Suprapubic skin (tissue), 4 donors: ENCODE measurements at regions not wholly inside any gene's neighbourhood (a gene's known extent, or its start where the extent isn't known, plus 50 kb on each side); places are given as distances from the start of the nearest gene placed in this dataset.

Experiments used
- DNase-seq, 2 donors: peaks; one replicate each; pipeline ENCODE4 v3.0.0-alpha.2; 2019; ENCODE audit warnings: low spot score in 2 of 2
- H3K27ac ChIP-seq: fragments of 200-600 bp; sonication (generic); one replicate; pipeline ENCODE4 v1.5.1; 2019
- H3K27me3 ChIP-seq: fragments of 200-600 bp; sonication (generic); one replicate; pipeline ENCODE4 v1.5.1; 2019
- H3K36me3 ChIP-seq: fragments of 200-600 bp; sonication (generic); one replicate; pipeline ENCODE4 v1.5.1; 2019
- H3K4me1 ChIP-seq: fragments of 200-600 bp; sonication (generic); one replicate; pipeline ENCODE4 v1.5.1; 2019
- H3K4me3 ChIP-seq: fragments of 200-600 bp; sonication (generic); one replicate; pipeline ENCODE4 v1.5.1; 2019; ENCODE audit warnings: mild to moderate bottlenecking
- H3K9me3 ChIP-seq: fragments of 200-600 bp; sonication (generic); one replicate; pipeline ENCODE4 v1.5.1; 2019
- EP300 ChIP-seq: sonication (generic); formaldehyde crosslinking; IDR thresholded peaks from one replicate; pipeline ENCODE4 v1.6.1; 2017; ENCODE audit warnings: antibody characterized with exemption
- POLR2A ChIP-seq, 2 donors: fragments of 450-650 bp; IDR thresholded peaks; one replicate each; pipeline ENCODE4 v1.6.1; 2017; ENCODE audit warnings: antibody characterized with exemption in 2 of 2, mild to moderate bottlenecking in 2 of 2, moderate library complexity in 2 of 2
- POLR2AphosphoS5 ChIP-seq, 3 donors: sonication (generic); formaldehyde crosslinking; IDR thresholded peaks; one replicate each; pipeline ENCODE4 v1.6.1; 2017; ENCODE audit warnings: antibody characterized with exemption in 3 of 3
- WGBS: methylation state at CpG from one replicate; pipeline ENCODE4 v1.1.5; 2018; 5-methylcytosine and 5-hydroxymethylcytosine counted together
- TF ChIP-seq, protein P1 (sequence below), 2 donors: fragments of 200-600 bp in 1 of 2; fragments of 450-650 bp in 1 of 2; sonication (generic) in 1 of 2; IDR thresholded peaks; one replicate each; pipeline ENCODE4 v1.5.1; 2016 to 2019; ENCODE audit warnings: antibody characterized with exemption in 2 of 2, mild to moderate bottlenecking in 1 of 2, moderate library complexity in 1 of 2

- 72% methylated on average over 2 of the region's 2 CpGs for WGBS
- DNase-seq, result no peak
- Histone ChIP-seq H3K27me3 (no peaks in the 10 kb centered on the region), H3K4me1 (no peaks in the 10 kb centered on the region), H3K27ac (no peak overlapping the region), H3K4me3 (no peak overlapping the region), H3K36me3 (no peaks in the 10 kb centered on the region), H3K9me3 (no peaks in the 10 kb centered on the region)
- TF ChIP-seq POLR2A (IDR thresholded peaks at IDR 0.05), result no peak
- no peak for TF ChIP-seq POLR2AphosphoS5 (IDR thresholded peaks at IDR 0.05)
- no peak for TF ChIP-seq EP300
- TF ChIP-seq, protein P1, sequence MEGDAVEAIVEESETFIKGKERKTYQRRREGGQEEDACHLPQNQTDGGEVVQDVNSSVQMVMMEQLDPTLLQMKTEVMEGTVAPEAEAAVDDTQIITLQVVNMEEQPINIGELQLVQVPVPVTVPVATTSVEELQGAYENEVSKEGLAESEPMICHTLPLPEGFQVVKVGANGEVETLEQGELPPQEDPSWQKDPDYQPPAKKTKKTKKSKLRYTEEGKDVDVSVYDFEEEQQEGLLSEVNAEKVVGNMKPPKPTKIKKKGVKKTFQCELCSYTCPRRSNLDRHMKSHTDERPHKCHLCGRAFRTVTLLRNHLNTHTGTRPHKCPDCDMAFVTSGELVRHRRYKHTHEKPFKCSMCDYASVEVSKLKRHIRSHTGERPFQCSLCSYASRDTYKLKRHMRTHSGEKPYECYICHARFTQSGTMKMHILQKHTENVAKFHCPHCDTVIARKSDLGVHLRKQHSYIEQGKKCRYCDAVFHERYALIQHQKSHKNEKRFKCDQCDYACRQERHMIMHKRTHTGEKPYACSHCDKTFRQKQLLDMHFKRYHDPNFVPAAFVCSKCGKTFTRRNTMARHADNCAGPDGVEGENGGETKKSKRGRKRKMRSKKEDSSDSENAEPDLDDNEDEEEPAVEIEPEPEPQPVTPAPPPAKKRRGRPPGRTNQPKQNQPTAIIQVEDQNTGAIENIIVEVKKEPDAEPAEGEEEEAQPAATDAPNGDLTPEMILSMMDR (IDR thresholded peaks at IDR 0.05), result no peak
These were observed 556.5 kb downstream of the LRFN5 start for GRCh38 chr14:42163136-42163535.

GRCh38 chr14:42159138-42159537 is 552.5 kb downstream of the LRFN5 start:
- 96% methylated on average over 2 of the region's 2 CpGs for whole genome bisulfite sequencing
- Histone ChIP-seq H3K27ac (no peak overlapping the region), H3K9me3 (no peaks in the 10 kb centered on the region), H3K36me3 (no peaks in the 10 kb centered on the region), H3K27me3 (no peaks in the 10 kb centered on the region), H3K4me3 (no peak overlapping the region), H3K4me1 (no peaks in the 10 kb centered on the region)
- DNase-seq, result no peak
- no peak for TF ChIP-seq POLR2AphosphoS5 (IDR thresholded peaks at IDR 0.05)
- no peak for TF ChIP-seq EP300
- TF ChIP-seq, protein P1 (IDR thresholded peaks at IDR 0.05), result no peak
- no peak for TF ChIP-seq POLR2A (IDR thresholded peaks at IDR 0.05)

GRCh38 chr14:42149609-42150261 is 543.1 kb downstream of the LRFN5 start:
- TF ChIP-seq POLR2A (IDR thresholded peaks at IDR 0.05), result no peak
- TF ChIP-seq, protein P1 (IDR thresholded peaks at IDR 0.05), result no peak
- TF ChIP-seq EP300, result no peak
- TF ChIP-seq POLR2AphosphoS5 (IDR thresholded peaks at IDR 0.05), result no peak
- no peaks in the 10 kb centered on the region for H3K36me3 ChIP-seq
- H3K27ac ChIP-seq, result no peak overlapping the region
- 58% methylated on average over 1 of the region's 1 CpG for WGBS
- H3K4me3 ChIP-seq, result no peak overlapping the region
- H3K4me1 ChIP-seq, result no peaks in the 10 kb centered on the region
- H3K9me3 ChIP-seq, result no peaks in the 10 kb centered on the region
- no peak for DNase-seq
- H3K27me3 ChIP-seq, result no peaks in the 10 kb centered on the region

DNA sequence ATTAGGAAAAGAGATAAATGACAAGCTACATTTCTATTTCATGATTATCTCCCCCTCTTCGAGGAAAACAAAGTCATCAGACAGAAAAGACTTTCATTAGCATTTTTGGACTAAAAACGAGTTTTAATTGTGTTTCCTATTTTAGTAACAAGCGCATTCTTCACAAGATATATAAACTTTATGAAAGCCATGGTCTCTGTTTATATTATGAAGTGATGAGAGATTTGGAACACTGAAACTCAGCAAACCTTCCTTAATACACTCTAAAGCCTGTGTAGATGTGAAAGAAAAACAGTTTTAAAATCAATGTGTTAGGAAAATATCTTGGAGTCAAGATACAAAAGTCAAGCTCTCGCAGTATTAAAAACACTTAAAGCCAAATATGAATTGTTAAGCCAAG is 539.1 kb downstream of the LRFN5 start:
- Histone ChIP-seq H3K4me3 (no peak overlapping the region), H3K27me3 (no peaks in the 10 kb centered on the region), H3K36me3 (no peaks in the 10 kb centered on the region), H3K27ac (no peak overlapping the region), H3K9me3 (no peaks in the 10 kb centered on the region), H3K4me1 (no peaks in the 10 kb centered on the region)
- TF ChIP-seq POLR2A (IDR thresholded peaks at IDR 0.05) (no peak), EP300 (no peak), POLR2AphosphoS5 (IDR thresholded peaks at IDR 0.05) (no peak)
- TF ChIP-seq, protein P1 (IDR thresholded peaks at IDR 0.05), result no peak
- DNase-seq, result no peak
- WGBS, result 52% methylated on average over 4 of the region's 4 CpGs

DNA sequence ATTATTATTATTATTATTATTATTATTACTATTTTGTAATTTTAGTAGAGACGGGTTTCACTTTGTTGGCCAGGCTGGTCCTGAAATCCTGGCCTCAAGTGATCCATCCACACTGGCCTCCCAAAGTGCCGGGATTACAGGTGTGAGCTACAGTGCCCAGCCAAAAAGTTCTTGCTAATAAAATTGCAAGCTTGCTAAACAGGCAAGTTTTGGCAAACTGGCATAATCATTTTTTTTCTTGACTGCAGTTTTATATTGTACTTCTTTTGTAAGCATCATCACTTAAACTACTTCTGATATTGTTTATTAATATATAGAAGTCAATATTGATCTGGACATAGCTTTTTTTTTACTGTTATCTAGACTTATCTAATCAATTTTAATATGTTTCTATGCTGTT is 536.4 kb downstream of the LRFN5 start:
- Histone ChIP-seq H3K27me3 (no peaks in the 10 kb centered on the region), H3K27ac (no peak overlapping the region), H3K4me3 (no peak overlapping the region), H3K4me1 (no peaks in the 10 kb centered on the region), H3K9me3 (no peaks in the 10 kb centered on the region), H3K36me3 (no peaks in the 10 kb centered on the region)
- no peak for TF ChIP-seq EP300
- TF ChIP-seq, protein P1 (IDR thresholded peaks at IDR 0.05), result no peak
- TF ChIP-seq POLR2A (IDR thresholded peaks at IDR 0.05), result no peak
- TF ChIP-seq POLR2AphosphoS5 (IDR thresholded peaks at IDR 0.05), result no peak
- DNase-seq, result no peak
- WGBS, result 79% methylated on average over 2 of the region's 2 CpGs
